Stimulated activated CD4-positive, alpha-beta T cell treated with anti-CD3 and anti-CD28 coated beads, Interleukin-1b, Interleukin-23, amount 100 ng/mL, for 1 hour (primary cell): ENCODE measurements at regions not wholly inside any gene's neighbourhood (a gene's known extent, or its start where the extent isn't known, plus 50 kb on each side); places are given as distances from the start of the nearest gene placed in this dataset.

Experiments
- DNase-seq, 2 donors: peaks; one replicate each; pipeline ENCODE4 v3.0.0-alpha.2; 2020; ENCODE audit warnings: low read depth in 2 of 2

GRCh38 chr1:38114241-38115026 lies 67.8 kb upstream of the POU3F1 start:
- DNase-seq, result no peak

DNA sequence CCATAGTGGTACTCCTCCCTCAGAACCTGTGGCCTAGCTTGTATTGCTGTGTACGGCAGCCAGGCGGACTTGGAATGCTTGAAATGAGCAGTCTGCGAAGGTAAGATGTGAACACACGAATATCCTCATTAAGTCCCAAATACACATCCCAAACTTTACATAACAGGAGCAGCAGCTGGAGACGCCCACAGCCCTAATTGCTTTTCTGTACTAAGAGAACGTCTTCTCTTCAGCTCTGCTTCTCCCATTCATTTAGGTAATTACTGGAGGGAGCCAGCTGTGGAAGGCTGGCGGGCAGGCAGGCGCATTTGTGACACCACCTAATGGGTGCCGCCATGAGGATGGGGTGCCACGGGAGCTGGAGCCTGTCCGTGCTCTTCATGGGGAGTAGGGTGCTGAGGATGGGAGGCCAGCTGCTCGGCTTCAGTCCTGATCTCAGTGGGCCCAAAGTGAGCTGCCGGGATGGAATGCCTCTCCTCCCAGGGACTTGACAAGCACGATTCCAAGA lies 66.6 kb upstream of the POU3F1 start:
- DNase-seq, result no peak

DNA sequence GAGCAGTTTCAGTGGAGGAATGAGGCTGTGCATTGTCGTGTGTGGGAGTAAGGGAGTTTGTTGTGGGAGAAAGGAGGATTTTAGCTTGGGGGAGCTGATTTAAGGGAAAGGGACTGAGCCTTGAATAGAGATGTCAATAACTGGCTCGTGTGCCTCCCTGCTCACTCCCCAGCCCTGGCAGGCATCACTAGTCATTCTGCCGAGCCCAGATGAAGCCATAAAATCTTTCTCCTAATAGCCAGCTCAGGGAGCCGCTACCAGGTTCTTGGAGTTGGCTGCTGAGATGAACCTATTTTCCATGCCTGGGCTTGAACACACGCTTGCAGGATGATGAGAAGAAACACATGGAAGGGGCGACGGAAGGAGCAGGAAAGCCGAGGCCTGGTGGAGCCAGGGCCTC lies 65.0 kb upstream of the POU3F1 start:
- no peak for DNase-seq

GRCh38 chr1:38105267-38105666 lies 58.7 kb upstream of the POU3F1 start:
- DNase-seq, result no peak

DNA sequence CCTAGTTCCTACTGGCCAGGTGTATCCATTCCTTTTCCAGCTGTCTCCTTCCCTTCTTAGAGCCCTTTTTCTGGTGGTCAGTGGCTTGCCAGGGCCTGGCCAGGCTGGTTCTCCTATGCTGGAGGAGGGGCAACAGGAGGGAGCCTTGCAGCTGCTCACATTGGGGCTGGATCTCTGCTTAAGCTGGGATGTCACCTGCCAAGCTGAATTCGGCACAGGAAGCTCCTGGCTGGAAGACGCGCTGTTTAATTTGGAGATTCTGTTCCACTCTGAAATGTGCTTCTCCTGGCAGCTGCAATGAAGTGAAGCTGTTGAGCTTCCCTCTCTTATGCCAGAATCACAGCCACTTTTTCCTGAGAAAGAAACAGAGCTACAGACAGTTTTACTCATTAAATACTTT lies 56.0 kb upstream of the POU3F1 start:
- DNase-seq, result no peak

DNA sequence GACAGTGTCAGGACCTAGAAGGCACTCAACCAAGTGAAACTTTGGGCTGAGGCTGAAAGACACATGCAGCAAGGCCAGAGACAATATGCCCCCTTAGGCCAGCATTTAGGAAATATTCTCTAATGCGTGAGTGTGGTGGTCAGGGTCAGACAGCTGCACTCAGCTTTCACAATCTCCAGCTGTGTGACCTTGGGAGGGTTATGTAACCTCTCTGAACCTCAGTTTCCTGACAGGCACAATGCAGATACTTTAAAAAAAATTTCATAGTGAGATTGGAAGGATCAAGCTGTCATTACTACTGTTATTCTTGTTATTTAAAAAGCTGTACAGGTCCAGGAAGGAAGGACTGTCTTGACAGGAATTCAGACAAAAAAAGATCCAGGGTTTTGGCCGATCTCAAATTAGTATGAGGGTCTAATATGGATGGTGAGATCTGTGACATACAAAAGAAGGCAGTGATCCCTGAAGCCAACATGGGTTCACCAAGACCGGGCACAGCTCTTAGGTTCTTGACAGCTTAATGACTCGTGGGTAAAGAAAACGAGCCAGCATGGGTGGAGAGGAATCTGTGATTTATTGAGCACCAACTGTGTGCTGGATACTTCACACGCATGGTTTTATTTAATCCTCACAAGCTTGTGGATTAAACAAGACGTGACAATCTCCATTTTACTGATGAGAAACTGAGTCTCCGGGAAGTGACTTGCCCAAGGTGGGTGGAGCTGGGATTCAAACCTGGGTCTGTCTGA lies 54.6 kb upstream of the POU3F1 start:
- no peak for DNase-seq

- no peak for DNase-seq
Measured at GRCh38 chr1:38098101-38098847, 51.7 kb upstream of the POU3F1 start.

DNA sequence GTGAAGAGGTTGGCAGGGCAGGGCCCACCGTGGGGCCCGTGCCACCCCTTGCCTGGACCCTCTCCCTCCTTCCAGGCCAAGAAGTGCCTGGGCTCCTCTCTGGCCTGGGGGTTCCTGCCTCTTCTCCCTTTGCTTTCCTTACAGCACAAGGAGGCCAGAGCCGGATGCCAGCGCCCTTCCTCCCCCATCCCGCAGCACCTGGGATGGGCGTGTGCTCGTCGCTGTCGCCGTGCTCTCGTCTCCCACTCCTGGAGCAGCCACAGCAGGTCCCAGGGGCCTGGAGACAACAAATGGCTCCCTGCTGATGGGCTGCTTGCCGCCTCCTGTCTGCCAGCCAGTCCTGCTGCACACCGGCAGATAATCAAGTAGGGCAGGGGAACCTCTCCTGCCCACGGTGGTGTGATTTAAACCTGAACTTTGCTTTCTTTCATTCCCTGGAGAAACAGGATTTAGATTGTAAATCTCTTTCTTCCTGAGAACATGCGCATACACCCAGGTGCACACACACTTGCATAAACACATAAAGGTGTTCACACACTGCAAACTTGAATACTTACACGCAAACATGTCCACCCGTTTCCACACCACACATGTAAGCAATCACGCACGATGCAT lies 50.8 kb upstream of the POU3F1 start:
- no peak for DNase-seq
